DMS53 treated with DMSO at 0.1 percent for 48 hours (cell line): ENCODE measurements at regions not wholly inside any gene's neighbourhood (a gene's known extent, or its start where the extent isn't known, plus 50 kb on each side); places are given as distances from the start of the nearest gene placed in this dataset.
"Not testable (repeated sequence)": the region's sequence is repeated elsewhere in the genome, so short reads cannot be mapped to it uniquely, and the experiment has no call there.

Experiments used
- DNase-seq: peaks from one replicate; lab custom pipeline; 2025; ENCODE audit not compliant: unreplicated experiment; lab: John Stamatoyannopoulos, UW

DNA sequence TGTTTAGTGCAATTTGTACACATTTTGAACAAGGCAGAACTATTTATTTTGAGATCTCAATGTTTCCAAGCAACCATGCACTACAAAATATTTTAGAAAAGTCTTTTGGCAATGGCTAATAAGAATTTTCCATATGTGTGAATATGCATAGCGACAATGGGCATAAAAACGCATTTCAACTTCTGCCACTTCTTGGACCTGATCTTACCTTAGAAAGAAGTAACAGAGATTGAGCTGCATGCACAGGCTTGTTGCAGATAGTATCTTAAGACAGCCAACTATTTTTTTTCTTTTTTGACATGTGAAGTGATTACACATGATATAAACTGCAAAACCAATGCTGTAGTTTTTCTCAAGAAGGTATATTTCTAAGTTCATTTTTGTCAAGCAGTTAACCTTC, 210.4 kb upstream of the PHACTR1 start:
- no peak for DNase-seq

DNA sequence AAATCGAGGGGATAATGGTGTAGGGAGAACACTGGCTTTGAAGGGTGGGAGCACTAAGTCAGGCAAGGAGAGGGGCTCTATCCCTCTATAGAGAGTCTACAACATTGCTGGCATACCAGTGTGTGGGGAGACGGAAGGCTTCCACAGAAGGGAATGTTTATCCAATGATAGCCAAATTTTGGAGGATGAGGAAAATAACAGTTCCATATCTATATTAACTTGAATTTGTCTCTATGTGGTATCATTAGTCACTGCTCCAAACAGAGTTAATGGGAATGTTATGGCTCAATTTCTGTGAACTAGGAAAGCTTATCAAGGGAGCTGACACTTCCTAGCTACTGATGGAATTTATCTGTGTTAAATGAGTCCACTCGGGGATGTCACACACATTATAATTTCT, 208.9 kb upstream of the PHACTR1 start:
- no peak for DNase-seq

DNA sequence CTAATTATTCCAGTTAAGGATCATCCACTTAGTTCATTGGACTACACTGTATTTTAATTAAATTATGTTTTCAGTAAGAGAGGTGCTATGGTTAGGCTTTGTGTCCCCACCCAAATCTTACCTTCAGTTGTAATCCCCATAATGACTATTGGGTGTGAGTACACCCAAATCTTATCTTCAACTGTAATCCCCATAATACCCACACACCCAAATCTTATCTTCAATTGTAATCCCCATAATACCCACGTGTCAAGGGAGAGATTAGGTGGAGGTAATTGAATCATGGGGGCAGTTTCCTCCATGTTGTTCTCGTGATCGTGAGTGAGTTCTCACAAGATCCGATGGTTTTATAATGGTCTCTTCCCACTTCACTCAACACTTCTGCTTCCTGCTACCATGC, 208.0 kb upstream of the PHACTR1 start:
- no peak for DNase-seq

DNA sequence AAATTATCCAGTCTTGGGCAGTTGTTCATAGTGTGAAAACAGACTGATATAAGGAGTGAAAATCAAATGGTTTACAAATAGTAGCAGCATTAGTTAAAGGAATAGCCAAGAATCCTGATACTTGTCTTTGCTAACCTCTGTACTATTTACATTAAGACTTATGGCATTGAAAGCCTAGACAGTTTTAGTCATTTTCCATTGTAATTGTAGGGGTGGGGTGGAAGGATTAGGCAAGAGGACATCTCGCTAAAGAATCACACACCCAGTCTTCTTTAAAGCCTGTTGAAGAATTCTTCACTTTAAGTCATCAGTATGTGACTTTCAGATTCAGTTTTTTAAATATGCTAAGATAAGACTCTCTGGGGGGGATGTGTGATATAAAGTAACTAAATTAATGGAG, 207.5 kb upstream of the PHACTR1 start:
- DNase-seq: no peak

DNA sequence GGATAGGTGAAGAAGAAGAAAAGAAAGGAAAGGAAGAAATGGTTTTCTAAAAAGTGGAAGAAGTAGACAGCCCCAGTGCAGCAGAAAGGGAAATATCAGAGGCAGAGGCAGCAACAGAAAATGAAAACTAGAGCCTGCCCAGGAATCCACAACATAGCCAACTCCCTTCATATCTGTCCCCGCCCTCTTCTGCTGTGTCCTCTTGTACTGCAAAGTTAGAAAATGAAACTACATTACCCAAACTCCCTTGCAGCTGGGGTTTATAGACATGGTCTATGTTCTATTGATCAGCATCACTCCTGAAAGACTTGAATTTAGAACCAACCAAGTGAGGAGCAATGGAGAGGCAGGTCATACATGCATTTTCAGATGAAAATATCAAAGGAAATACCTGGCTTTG, 200.5 kb upstream of the PHACTR1 start:
- no peak for DNase-seq

DNA sequence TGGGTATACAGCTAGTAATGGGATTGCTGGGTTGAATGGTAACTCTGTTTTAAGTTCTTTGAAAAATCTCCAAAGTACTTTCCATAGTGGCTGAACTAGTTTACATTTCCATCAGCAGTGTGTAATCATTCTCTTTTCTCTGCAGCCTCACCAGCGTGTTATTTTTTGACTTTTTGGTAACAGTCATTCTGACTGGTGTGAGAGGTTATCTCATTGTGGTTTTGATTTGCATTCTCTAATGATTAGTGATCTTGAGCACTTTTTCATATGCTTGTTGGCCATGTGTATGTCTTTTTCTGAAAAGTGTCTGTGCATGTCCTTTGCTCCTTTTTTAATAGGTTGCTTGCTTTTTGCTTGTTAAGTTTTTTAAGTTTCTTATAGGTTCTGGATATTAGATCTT, 194.2 kb upstream of the PHACTR1 start:
- DNase-seq: no peak

DNA sequence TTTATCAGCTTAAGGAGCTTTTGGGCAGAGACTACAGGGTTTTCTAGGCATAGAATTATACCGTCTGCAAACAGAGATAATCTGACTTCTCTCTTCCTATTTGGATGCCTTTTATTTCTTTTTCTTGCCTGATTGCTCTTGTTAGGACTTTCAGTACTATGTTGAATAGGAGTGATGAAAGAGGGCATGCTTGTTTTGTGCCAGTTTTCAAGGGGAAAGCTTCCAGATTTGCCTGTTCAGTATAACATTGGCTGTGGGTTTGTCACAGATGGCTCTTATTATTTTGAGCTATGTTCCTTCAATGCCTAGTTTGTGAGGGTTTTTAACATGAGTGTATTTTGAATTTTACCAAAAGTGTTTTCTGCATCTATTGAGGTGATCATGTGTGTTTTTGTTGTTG, 192.8 kb upstream of the PHACTR1 start:
- no peak for DNase-seq

DNA sequence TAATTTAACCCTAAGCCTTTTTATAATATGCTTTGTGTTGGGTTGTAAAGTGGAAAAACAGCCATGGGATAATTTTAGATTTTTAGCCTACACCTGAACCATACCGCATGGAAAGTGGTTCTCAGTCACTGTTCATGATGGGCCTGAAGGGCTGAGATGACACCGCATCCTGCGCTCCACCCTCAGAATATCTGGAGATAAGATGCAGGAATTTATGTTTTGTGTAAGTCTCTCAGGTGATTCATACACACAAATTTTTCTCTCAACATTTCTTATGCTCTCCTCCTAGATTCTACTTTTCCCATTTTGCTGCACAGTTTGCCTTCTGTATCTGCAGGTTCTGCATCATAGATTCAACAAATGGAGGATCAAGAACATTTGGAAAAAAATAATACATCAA, 191.3 kb upstream of the PHACTR1 start:
- DNase-seq: no peak

DNA sequence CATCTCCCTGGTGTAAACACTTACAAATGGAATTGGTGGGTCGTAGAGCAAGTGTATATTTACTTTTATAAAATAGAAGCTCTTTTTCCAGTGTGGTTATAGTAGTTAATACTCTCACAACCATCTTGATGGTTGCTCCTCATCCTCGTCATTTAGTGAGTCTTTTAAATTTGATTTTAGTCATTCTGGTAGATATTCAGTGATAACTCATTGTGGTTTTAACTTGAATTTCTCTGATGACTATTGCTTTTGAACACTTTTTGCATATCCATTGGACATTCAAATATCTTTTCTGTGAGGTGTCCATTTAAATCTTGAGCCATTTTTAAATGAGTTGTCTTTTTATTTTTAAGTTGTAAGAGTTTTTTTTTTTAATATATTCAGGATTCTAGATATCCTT, 189.2 kb upstream of the PHACTR1 start:
- DNase-seq: no peak

DNA sequence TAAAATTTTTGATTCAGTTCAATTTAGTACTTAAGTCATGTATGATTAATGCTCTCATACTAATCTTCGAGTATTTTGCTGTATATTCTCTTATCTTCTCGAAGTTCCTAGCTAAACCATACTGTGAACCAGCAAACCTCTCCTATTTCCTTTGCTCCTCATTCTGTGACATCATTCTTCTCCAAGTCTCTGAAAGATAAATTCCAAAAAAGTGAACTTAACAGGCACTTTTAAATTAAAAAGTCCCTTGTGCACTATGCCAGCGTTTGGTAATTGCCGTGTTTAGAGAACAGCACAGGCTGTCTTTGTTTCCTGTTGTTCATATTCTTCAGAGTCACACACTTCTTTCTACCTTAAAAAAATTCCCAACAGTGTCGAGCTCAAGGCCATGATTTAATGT, 188.4 kb upstream of the PHACTR1 start:
- no peak for DNase-seq

DNA sequence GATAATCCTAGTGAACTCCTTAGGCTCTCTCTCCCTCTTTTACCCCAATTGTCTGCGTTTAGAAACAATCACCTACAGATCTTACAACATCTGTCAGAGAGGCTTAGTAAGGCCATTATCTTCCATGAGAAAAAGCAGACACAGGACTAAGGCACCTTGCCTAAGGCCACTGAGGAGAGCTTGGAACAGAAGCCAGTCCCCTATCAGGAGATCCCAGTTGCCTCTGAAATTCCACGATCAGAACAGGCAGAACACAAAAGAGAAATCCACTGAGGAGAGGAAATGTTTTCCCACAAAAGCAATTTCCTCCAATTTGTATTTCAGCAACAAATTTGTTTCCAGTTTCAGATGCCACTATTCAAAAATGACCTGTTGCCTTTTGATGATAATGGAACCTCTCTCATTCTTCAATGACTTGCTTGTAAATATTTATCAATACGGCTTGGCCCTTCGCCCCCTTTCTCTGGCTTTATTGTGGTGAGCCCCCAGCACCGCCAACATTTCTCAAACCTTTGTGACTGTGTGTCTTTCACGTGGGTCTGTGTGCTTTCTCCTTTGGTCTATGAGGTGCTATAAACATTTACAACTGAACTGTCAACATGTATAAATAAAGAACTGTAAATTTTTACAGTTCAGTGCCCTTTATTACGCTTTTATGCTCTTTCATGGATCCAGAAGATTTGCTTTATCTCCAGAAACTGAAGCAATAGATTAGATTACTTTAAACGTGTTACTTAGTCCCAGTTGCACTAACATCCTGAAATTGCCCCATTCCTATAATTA, 187.8 kb upstream of the PHACTR1 start:
- no peak for DNase-seq

DNA sequence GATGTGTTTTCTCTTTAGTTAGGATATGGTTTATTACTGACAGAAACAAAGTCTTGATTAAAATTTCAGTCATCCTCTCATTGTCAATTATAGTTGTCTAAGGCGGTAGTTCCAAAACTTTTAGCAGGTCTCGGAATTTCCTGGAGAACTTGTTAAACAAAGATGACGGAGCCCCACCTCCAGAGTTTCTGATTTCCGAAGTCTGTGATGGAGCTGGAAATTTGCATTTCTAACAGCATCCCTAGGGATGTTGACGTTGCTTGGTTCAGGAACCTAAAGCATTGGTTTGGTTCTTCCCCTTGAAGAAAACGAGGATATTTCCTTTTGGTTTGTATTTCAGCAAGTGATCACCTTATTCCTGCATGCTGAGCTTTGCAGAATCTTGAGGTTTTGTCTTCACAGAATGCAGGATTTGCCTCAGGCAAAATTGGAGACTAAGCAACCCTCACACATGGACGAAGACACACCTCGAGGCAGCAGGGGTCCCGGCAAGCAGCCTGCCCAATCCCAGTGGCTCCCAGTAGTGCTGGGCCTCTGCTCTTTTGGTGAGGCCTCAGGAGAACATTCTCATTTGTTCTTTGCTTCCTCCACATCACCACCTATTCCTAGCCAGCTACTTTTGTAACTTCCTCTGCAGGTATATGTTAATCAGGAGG, 187.1 kb upstream of the PHACTR1 start:
- no peak for DNase-seq

DNA sequence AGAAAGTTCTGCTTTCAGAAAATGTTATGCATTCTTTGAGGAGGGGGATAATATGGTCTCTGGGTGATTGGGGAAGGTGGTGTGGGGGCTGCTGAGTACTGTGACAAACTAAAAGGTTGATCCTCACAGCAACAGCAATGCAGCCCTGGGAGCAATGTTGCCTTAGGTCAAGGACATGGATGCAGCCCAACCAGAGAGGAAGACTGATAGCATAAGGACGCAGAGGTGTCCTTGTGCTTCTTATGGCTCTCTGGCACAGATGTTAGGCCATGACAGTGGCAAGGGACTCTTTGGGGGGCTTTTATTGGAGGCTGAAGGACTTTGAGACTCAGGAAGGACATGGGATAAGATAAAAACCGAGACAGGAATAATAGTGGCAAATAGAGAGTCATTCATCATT, 186.2 kb upstream of the PHACTR1 start:
- no peak for DNase-seq

DNA sequence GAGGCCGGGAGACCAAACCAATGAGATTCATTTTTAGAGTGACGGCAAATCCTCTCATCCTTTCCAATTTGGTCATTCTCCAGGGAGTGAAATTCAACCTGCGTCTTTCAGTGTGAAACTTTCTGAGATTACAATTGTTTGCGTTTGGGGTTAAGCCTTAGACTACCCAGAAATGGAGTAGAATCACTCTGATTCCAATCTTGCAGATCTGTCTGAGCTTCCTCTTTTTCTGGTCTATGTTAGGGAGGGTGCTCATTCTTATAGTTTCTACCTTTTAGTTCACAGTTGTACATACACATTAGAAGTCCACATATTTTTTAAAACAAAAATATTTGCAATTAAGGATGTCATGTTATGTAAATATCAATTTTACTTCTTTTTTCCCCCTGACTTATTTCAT, 183.0 kb upstream of the PHACTR1 start:
- no peak for DNase-seq

DNA sequence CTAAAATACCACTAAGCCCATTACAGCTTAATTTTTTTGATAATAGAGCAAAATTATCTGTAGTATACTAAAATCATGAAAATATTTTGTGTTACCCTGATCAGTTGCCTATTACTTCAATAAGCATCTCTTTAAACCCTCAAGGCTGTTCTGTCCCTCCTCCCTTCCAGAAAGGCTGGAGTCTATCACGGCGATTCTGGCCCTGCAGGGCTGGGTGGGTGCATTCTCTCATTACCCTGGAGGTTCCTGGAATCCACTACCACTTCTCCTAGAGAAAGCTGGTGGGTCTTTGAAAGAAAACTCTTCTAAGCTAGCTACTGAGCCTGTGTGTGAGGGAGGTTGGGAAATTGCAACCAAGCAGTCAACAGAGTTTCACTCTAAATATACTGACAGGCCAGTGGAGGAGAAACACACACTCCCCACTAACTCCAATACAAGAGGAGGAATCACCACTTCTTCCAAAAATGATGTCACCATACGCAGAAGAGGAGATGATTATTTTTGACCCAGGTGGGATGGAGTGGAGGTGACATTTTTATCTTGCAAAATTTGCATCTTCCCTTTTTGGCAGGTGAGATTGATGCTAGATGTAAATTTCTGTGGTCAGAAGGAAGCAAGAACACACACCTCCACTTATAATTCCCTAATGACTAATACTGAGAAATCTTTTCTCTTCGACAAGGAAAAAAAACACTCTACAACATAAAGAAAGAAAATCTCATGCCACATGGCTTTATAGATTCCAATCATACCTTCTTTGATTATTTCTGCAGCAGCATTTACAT, 182.3 kb upstream of the PHACTR1 start:
- no peak for DNase-seq

DNA sequence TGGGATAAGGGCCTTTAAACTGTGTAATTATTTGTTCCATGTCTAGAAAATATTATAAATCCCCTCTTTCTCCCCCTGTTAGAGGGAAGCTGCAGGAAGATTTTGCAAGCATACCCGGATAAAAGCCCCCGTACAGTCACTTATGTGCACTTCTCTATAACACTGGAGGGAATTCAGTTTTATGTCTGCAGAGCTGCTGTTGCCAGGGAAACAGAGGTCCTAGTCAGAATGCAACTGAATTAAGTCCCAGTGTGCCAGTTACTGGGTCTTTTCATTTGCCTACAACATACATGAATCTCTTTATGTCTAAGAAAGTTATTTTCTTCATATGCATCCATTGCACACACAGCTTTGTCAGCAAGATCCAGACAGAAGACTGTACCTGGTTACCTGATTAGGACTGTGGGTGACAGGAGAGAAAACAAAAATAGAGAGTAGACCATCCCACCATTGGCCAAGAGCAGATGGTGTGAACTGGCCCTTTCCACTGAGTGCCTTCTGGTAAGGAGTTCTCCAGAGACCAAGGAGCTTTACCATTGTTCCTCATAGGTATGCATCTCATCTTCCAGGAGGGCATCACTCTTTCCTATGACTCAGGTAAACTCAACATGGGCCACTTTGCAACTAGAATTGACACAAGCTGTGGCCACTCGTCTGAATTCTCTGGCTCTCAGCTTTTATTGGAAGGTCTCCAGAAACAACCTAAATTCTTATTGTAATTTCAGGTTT, 180.8 kb upstream of the PHACTR1 start:
- no peak for DNase-seq

DNA sequence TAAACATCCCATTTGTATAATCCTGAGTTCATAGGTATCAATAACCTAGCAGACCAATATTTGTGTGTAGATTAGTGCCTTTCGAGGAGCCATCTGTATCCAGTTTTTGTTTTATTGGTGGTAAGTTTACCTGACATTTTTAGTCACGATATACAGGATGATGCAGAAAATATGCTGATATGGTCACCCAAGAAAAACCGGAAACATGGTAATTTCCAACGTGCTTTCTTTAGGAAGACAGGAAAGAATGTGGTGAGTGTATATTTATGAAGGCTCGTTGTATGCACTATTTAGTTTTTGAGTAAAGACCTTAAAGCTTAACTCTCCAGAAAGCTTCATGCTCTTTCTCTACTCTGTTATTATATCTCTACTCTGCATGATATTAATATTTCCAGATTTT, 180.2 kb upstream of the PHACTR1 start:
- DNase-seq: no peak

DNA sequence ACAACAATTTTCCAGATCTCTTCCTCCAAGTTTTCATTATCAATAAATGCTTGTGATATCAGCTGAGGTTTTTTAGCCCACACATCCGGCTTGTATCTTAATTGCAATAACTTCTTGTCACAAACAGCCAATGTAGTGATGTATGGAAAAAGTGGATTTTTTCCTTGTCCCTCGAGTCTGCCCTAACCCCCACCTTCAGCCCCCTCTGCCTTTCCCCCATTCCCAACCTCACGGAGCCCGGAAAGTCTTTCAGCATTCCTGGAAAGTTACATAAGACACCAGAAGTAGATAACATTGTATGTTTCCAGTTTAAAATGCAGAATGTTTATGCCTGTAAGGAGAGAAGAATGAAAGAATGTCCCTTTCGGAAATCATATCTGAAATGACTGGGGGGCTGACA, 179.2 kb upstream of the PHACTR1 start:
- DNase-seq: no peak

DNA sequence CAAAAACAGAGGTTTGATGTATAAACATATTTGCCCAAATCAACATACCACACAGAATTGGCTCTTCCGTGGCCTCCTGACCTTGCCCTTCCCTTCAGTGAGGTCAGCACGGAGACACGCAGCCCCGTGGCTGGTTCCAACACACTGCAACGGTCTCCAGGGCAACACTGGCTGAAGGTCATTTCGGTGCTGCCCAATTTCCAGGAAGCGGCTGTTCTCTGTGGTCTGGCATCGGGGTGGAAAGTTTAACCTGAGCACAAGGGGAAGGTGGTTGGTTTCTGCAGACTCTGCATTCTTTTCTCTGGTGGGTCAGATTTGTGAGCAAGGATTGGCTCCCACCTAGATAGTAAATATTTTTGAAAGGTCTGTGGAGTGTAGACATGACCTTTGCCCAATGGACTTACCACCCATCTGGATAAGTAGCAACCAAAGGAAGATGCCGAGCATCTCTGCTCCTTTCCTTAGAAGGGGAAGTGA, 177.6 kb upstream of the PHACTR1 start:
- no peak for DNase-seq

DNA sequence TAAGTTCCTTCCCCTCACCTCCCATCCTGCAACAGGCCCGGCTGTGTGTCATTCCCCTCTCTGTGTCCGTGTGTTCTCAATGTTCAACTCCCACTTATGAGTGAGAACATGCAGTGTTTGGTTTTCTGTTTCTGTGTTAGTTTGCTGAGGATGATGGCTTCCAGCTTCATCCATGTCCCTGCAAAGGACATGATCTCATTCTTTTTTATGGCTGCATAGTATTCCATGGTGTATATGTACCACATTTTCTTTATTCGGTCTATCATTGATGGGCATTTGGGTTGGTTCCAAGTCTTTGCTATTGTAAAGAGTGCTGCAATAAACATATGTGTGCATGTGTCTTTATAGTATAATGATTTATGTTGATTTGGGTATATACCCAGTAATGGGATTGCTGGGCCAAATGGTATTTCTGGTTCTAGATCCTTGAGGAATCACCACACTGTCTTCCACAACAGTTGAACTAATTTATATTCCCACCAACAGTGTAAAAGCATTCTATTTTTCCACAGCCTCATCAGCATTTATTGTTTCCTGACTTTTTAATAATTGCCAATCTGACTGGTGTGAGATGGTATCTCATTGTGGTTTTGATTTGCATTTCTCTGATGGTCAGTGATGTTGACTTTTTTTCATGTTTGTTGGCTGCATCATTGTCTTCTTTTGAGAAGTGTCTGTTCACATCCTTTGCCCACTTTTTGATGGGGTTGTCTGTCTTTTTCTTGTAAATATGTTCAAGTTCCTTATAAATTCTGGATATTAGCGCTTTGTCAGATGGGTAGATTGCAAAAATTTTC, 174.1 kb upstream of the PHACTR1 start:
- DNase-seq: not testable (repeated sequence)

DNA sequence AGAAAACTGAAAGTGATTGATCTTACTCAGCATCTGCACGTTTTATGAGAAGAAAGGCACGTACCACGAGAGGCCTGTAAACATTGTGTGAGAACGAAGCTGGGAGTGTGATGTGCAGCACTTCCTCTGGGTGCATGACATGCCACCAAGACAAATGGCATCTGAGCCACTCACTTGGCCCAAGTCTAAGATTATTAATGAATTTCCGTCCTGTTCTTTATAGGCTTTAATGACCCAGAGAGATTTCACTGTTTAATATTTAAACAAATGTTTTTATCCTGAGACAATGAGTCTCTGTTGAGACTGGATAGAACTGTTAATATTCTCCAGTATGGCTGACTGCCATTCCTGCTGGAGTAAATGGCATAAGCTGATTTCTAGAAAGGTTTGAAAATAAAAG, 172.6 kb upstream of the PHACTR1 start:
- no peak for DNase-seq
